Stimulated activated CD8-positive, alpha-beta memory T cell treated with anti-CD3 and anti-CD28 coated beads, Interleukin-7, amount 100 ng/mL, for 48 hours (primary cell): ENCODE measurements at regions not wholly inside any gene's neighbourhood (a gene's known extent, or its start where the extent isn't known, plus 50 kb on each side); places are given as distances from the start of the nearest gene placed in this dataset.
"Not testable (repeated sequence)": the region's sequence is repeated elsewhere in the genome, so short reads cannot be mapped to it uniquely, and the experiment has no call there.

Experiments used
- DNase-seq, 2 donors: peaks; one replicate each; pipeline ENCODE4 v3.0.0-alpha.2; 2020; ENCODE audit warnings: low read depth in 1 of 2; ENCODE audit errors: extremely low read depth in 1 of 2

- no peak for DNase-seq
These were observed 110.1 kb downstream of the ERMARD start for GRCh38 chr6:169861431-169862042.

- DNase-seq: no peak
These were observed 108.7 kb downstream of the ERMARD start for GRCh38 chr6:169859978-169860703.

GRCh38 chr6:169859401-169859977 is 108.1 kb downstream of the ERMARD start:
- no peak for DNase-seq

GRCh38 chr6:169858935-169859351 is 107.5 kb downstream of the ERMARD start:
- no peak for DNase-seq

DNA sequence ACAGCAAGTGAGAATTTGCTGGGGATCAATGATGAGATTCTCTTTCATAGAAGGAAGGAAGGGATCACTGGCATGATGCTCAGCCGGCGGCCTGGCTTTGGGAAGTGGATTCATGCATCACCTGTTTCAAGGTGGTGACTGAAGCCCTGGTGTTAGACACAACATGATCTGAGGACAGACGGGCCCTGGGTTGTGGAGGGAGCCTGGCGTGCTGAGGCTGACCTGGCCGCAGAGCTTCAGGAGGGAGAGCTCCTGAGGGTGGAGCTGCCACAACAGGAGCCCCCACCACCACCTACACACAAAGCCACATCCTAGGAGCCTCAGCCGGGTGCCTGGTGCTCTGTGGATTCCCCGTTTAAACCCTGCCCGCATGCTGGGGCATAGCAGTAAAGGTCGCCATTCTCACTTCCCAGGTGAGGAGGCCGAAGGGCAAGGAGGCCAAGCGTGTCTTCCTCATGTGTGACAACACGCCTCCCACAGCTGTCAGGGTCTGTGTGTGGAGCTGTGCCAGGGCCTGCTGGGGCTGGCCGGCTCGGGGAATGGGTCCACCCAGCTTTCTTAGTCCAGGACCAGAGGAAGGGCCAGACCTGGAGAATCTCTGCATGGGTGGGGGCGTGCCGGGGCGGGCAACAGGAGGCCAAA is 107.0 kb downstream of the ERMARD start:
- DNase-seq: no peak

DNA sequence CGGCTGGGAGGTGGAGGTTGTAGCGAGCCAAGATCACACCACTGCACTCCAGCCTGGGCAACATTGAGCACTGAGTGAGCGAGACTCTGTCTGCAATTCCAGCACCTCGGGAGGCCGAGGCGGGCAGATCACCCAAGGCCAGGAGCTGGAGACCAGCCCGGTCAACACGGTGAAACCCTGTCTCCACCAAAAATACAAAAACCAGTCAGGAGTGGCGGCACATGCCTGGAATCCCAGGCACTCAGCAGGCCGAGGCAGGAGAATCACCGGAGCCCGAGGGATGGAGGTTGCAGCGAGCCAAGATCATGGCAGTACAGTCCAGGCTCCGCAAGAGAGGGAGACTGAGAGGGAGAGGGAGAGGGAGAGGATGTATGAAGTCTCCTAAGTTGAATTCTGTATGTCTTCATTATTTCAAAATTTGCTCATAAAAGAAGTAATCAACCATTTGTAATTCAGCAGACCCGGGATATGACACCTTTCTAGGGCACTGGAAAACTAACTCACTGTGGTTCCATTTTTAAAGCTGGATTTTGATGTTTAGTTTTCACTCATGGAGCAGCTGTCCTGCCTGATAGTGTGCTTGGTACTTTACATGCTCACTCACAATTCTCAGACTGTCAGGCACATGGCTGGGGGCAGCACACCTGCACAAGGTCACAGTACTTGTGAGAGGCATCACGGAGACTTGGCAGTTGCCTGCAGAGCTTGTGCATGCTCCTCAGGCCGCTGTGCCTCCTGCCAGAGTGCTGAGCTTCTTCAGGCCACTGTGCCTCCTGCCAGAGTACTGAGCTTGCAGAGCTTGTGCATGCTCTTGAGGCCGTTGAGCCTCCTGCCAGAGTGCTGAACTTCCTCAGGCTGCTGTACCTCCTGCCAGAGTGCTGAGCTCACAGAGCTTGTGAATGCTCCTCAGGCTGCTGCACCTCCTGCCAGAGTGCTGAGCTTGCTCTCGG is 106.2 kb downstream of the ERMARD start:
- no peak for DNase-seq

GRCh38 chr6:169856442-169857342 is 105.3 kb downstream of the ERMARD start:
- not testable (repeated sequence) for DNase-seq

- DNase-seq: no peak
These were observed 103.4 kb downstream of the ERMARD start for GRCh38 chr6:169854813-169855212.

GRCh38 chr6:169854083-169854725 is 102.8 kb downstream of the ERMARD start:
- DNase-seq: no peak

- no peak for DNase-seq
These were observed 102.0 kb downstream of the ERMARD start for GRCh38 chr6:169853196-169854082.

DNA sequence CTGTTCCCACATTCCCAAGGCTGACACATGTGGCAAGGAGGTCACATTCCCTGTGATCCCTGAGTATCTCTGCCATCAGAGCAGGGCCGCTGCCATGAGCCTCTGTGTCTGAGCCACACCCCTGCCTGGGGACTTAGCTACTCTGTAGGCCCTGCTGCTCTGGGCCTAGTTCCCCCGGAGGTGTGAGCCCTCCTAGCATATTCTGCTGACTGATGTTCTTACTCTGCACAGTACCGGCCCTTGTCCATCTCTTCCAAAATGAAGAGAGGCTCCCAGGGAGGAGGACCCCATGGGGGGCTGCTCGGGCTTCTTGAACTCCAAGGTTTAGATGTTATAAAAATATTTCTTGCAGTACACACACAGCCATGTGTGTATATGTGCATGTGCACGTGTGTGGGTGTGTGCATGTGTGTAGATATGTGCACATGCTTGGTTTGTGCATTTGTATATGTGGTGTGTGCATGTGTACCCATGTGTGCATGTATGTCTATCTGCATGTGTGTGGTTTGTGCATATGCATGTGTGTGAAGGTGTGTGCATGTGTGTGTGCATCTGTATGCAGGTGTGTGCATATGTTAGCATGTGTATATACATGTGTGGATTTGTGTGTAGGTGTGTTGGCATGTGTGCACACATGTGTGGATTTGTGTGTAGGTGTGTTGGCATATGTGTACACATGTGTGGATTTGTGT is 101.2 kb downstream of the ERMARD start:
- no peak for DNase-seq

- no peak for DNase-seq
These were observed 100.5 kb downstream of the ERMARD start for GRCh38 chr6:169851641-169852503.

DNA sequence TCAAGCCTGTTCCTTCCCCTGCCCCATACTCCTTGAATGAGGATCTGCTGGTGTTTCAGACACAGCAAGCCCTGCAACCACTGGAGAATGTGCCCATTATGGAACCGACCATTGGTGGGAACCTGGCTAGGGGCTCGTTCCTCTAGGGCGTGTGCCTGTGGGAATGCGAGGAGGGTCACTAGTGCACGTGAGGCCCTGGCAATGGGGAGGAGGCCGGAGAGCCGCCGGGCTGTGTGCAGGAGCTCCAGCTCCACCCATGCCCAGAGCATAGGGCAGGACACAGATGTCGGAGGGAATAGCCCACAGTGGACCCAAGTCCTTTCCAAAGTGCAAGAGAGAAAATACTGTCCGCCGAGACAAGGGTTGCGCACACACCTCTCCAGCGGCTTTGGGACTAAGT is 99.3 kb downstream of the ERMARD start:
- DNase-seq: no peak

GRCh38 chr6:169850154-169850553 is 98.7 kb downstream of the ERMARD start:
- DNase-seq: no peak

- no peak for DNase-seq
These were observed 98.0 kb downstream of the ERMARD start for GRCh38 chr6:169849396-169849795.

DNA sequence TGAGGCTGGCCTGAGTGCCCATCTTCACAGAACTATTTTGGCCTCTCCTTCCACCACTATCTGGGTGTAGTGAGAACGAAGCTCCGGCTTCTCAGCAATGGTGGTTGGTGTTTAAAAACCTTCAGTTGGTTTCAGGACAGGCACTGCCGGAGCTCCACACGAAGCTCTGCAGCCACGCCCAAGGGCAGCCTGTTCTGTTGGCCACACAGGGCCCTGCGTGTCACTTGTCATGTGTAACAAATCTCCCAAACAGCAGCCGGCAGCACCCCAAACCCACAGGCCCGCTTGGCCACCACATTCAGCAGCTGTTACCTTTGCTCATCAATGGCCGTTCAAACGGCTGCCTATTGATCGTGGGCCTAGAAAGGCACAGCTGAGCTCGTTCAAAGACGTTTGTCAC is 97.5 kb downstream of the ERMARD start:
- no peak for DNase-seq

DNA sequence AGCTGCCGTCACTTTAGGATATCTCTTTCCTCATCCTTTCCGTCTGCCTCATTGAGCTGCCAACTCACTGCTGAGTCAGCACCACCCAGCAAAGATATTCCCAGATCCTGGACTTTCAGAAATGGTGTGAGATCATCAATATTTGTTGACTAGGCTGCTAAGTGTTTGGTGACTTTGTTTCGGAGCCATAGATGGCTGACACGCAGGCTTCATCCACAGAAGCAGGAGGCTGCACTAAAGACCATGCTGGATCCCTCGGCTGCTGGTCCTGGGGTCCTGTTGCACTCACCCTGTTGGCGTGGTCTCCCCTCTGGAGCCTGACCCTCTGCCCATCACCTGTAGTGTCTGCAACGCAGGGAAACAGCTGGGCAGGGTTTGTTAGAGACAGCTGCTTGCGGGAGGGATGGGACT is 96.5 kb downstream of the ERMARD start:
- DNase-seq: no peak
